Gastrocnemius medialis (tissue), 4 donors: ENCODE measurements at regions not wholly inside any gene's neighbourhood (a gene's known extent, or its start where the extent isn't known, plus 50 kb on each side); places are given as distances from the start of the nearest gene placed in this dataset.

Experiments used
- ATAC-seq, 2 donors: fragments of 150-250 bp; one replicate each; pipeline ENCODE4 v1.9.1; 2016
- DNase-seq, 2 donors: peaks; one replicate each; pipeline ENCODE4 v3.0.0-alpha.2; 2019
- H3K27ac ChIP-seq, 4 donors: fragments of 200-600 bp; sonication (generic); 1 replicate in 1 of 4; 2 replicates in 3 of 4; pipeline ENCODE4 v1.5.1; 2016 to 2018; ENCODE audit warnings: mild to moderate bottlenecking in 2 of 4, moderate library complexity in 1 of 4
- H3K27me3 ChIP-seq, 3 donors: fragments of 200-600 bp; sonication (generic) in 2 of 3; 1 replicate in 1 of 3; 2 replicates in 2 of 3; pipeline versions ENCODE4 v1.5.1 to v1.6.0; 2016 to 2019; ENCODE audit warnings: mild to moderate bottlenecking in 1 of 3, moderate library complexity in 1 of 3
- H3K36me3 ChIP-seq, 2 donors: fragments of 200-600 bp; sonication (generic) in 1 of 2; one replicate each; pipeline ENCODE4 v1.5.1; 2017 to 2018
- H3K4me1 ChIP-seq, 2 donors: fragments of 200-600 bp; sonication (generic) in 1 of 2; one replicate each; pipeline ENCODE4 v1.5.1; 2016 to 2017; ENCODE audit warnings: mild to moderate bottlenecking in 2 of 2
- H3K4me3 ChIP-seq, 4 donors: fragments of 200-600 bp; sonication (generic) in 3 of 4; 1 replicate in 1 of 4; 2 replicates in 3 of 4; pipeline ENCODE4 v1.5.1; 2016 to 2019; ENCODE audit warnings: mild to moderate bottlenecking in 2 of 4
- H3K9me3 ChIP-seq, 3 donors: fragments of 200-600 bp; sonication (generic) in 2 of 3; 1 replicate in 1 of 3; 2 replicates in 2 of 3; pipeline ENCODE4 v1.5.1; 2016 to 2019
- CTCF ChIP-seq, 5 experiments: fragments of 450-650 bp in 3 of 5; fragments of 200-600 bp in 2 of 5; sonication (generic) in 2 of 5; IDR thresholded peaks in 4 of 5; conservative IDR thresholded peaks in 1 of 5; 1 replicate in 4 of 5; 2 replicates in 1 of 5; pipeline ENCODE4 v1.5.1; 2016 to 2019; ENCODE audit warnings: antibody characterized with exemption in 5 of 5, mild to moderate bottlenecking in 3 of 5, moderate library complexity in 3 of 5
- POLR2A ChIP-seq, 2 donors: fragments of 450-650 bp; IDR thresholded peaks; one replicate each; pipeline ENCODE4 v1.6.1; 2017; ENCODE audit warnings: antibody characterized with exemption in 2 of 2, mild to moderate bottlenecking in 2 of 2, moderate library complexity in 2 of 2
- in situ Hi-C, 4 donors: fragments of 200-750 bp; cut with MboI; loops; one replicate each; pipeline versions ENCODE4 v1.15.0 to v1.8.0; 2017; ENCODE audit warnings: low sequenced_read_pairs in 4 of 4
- intact Hi-C: fragments of 100-400 bp; cut with DNase I; formaldehyde crosslinking; loops from one replicate; pipeline ENCODE4 v1.15.1; 2023; ENCODE audit warnings: low total_unique reads

GRCh38 chr18:39653221-39653620, 2087.6 kb upstream of the CELF4 start:
- no peak overlapping the region for H3K27ac ChIP-seq
- H3K4me3 ChIP-seq = no peak overlapping the region
- in situ Hi-C loops = no loop called here
- no peaks in the 10 kb centered on the region for H3K9me3 ChIP-seq
- H3K36me3 ChIP-seq = no peaks in the 10 kb centered on the region
- ATAC-seq (no peak), DNase-seq (no peak)
- H3K27me3 ChIP-seq = no peaks in the 10 kb centered on the region
- intact Hi-C loops = no loop called here
- no peak for TF ChIP-seq CTCF (IDR thresholded peaks at IDR 0.05 in 4 of 5, conservative IDR thresholded peaks at IDR 0.05 in 1 of 5)
- no peak for TF ChIP-seq POLR2A (IDR thresholded peaks at IDR 0.05)
- H3K4me1 ChIP-seq = no peaks in the 10 kb centered on the region

- no peak for ATAC-seq
- no peak overlapping the region for H3K4me3 ChIP-seq
- intact Hi-C loops (no loop called here), in situ Hi-C loops (no loop called here)
- no peaks in the 10 kb centered on the region for H3K27me3 ChIP-seq
- no peaks in the 10 kb centered on the region for H3K9me3 ChIP-seq
- H3K27ac ChIP-seq = no peak overlapping the region
- no peak for DNase-seq
- no peaks in the 10 kb centered on the region for H3K36me3 ChIP-seq
- TF ChIP-seq CTCF (IDR thresholded peaks at IDR 0.05 in 4 of 5, conservative IDR thresholded peaks at IDR 0.05 in 1 of 5) (no peak), POLR2A (IDR thresholded peaks at IDR 0.05) (no peak)
- no peaks in the 10 kb centered on the region for H3K4me1 ChIP-seq
Observed at GRCh38 chr18:39648616-39649015, 2083.0 kb upstream of the CELF4 start.

DNA sequence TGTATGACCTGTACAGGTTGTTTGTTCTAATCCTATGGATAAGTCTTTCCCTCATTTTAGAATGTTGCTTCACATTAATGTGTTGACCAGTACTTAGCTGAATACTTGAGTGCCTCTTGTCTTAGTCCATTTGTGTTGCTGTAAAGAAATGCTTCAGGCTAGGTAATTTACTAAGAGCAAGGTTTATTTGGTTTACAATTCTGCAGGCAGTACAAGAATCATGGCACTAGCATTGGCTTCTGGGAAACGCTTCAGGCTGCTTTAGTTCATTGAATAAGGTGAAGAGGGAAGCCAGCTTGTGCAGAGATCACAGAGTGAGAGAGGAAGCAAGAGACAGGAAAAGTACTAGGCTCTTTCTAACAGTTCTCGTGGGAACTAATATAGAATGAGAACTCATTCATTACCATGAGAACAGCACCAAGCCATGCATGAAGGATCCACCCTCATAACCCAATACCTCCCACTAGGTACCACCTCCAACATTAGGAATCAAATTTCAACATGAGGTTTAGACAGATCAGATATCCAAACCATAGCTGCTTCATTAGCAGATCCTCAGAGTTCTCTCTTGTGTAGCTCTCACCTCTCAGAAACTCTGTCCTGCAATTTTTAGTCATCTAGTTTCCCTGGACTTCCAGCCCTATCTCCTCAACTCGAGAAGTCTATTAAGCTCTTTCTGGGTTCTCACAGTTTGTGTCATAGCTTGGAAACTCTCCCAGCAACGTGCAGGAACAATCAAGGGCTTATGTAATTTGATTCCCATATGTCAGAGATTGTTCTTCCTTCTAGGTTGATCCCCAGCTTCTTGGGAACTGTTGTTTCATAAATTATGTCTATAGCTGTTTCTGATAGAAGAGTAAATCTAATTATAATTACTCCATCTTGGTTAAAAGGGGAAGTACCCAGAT, 2082.3 kb upstream of the CELF4 start:
- no peak for DNase-seq
- no peak overlapping the region for H3K4me3 ChIP-seq
- no peaks in the 10 kb centered on the region for H3K36me3 ChIP-seq
- H3K9me3 ChIP-seq = no peaks in the 10 kb centered on the region
- H3K27ac ChIP-seq = no peak overlapping the region
- H3K4me1 ChIP-seq = no peaks in the 10 kb centered on the region
- in situ Hi-C loops (no loop called here), intact Hi-C loops (no loop called here)
- ATAC-seq = no peak
- TF ChIP-seq POLR2A (IDR thresholded peaks at IDR 0.05) (no peak), CTCF (IDR thresholded peaks at IDR 0.05 in 4 of 5, conservative IDR thresholded peaks at IDR 0.05 in 1 of 5) (no peak)
- H3K27me3 ChIP-seq = no peaks in the 10 kb centered on the region

- intact Hi-C loops (no loop called here), in situ Hi-C loops (no loop called here)
- H3K4me1 ChIP-seq = no peaks in the 10 kb centered on the region
- no peak overlapping the region for H3K27ac ChIP-seq
- no peak for DNase-seq
- no peak for ATAC-seq
- H3K9me3 ChIP-seq = no peaks in the 10 kb centered on the region
- H3K27me3 ChIP-seq = no peaks in the 10 kb centered on the region
- TF ChIP-seq POLR2A (IDR thresholded peaks at IDR 0.05) (no peak), CTCF (IDR thresholded peaks at IDR 0.05 in 4 of 5, conservative IDR thresholded peaks at IDR 0.05 in 1 of 5) (no peak)
- no peak overlapping the region for H3K4me3 ChIP-seq
- no peaks in the 10 kb centered on the region for H3K36me3 ChIP-seq
Observed at GRCh38 chr18:39638224-39638623, 2072.6 kb upstream of the CELF4 start.
